H9 (cell line): ENCODE measurements at regions not wholly inside any gene's neighbourhood (a gene's known extent, or its start where the extent isn't known, plus 50 kb on each side); places are given as distances from the start of the nearest gene placed in this dataset.

Experiments used
- DNase-seq: peaks from one replicate; pipeline ENCODE4 v3.0.0-alpha.2; 2017
- H2AFZ ChIP-seq: one replicate; pipeline ENCODE4 v1.6.1; 2013; ENCODE audit warnings: mild to moderate bottlenecking, low read length, control low read depth, moderate library complexity
- H2AK5ac ChIP-seq: 2 replicates; pipeline ENCODE4 v1.6.1; 2013; ENCODE audit warnings: low read length, control low read depth, mixed read lengths; ENCODE audit not compliant: insufficient read length
- H2BK120ac ChIP-seq: one replicate; pipeline ENCODE4 v1.6.1; 2013; ENCODE audit warnings: low read depth, mild to moderate bottlenecking, low read length, control low read depth, inconsistent platforms; ENCODE audit not compliant: poor library complexity, severe bottlenecking
- H2BK12ac ChIP-seq: 2 replicates; pipeline ENCODE4 v1.6.1; 2013; ENCODE audit warnings: low read length, control low read depth, mixed read lengths, low read depth; ENCODE audit not compliant: insufficient read length
- H2BK15ac ChIP-seq: 2 replicates; pipeline ENCODE4 v1.6.1; 2013; ENCODE audit warnings: low read depth, low read length, control low read depth
- H2BK20ac ChIP-seq: one replicate; pipeline ENCODE4 v1.6.1; 2013; ENCODE audit warnings: low read depth, mild to moderate bottlenecking, low read length, control low read depth, inconsistent platforms; ENCODE audit not compliant: poor library complexity, severe bottlenecking
- H2BK5ac ChIP-seq: 2 replicates; pipeline ENCODE4 v1.6.1; 2013; ENCODE audit warnings: low read length, control low read depth, mixed read lengths; ENCODE audit not compliant: insufficient read length
- H3K14ac ChIP-seq: 2 replicates; pipeline ENCODE4 v1.6.1; 2013; ENCODE audit warnings: low read length, control low read depth; ENCODE audit not compliant: insufficient read depth
- H3K18ac ChIP-seq: 2 replicates; pipeline ENCODE4 v1.6.1; 2013; ENCODE audit warnings: low read depth, mild to moderate bottlenecking, mixed read lengths, low read length, control low read depth; ENCODE audit not compliant: insufficient read length
- H3K23ac ChIP-seq: 2 replicates; pipeline ENCODE4 v1.6.1; 2013; ENCODE audit warnings: low read length, control low read depth, mixed read lengths, low read depth; ENCODE audit not compliant: insufficient read length
- H3K23me2 ChIP-seq: 2 replicates; pipeline ENCODE4 v1.6.1; 2013; ENCODE audit warnings: low read depth, mild to moderate bottlenecking, mixed read lengths, low read length, control low read depth; ENCODE audit not compliant: insufficient read length, poor library complexity, severe bottlenecking
- H3K27ac ChIP-seq: 2 replicates; pipeline ENCODE4 v1.5.1; 2013; ENCODE audit warnings: low read length, control low read depth, mixed read lengths, low read depth; ENCODE audit not compliant: insufficient read length
- H3K27me3 ChIP-seq: 2 replicates; pipeline ENCODE4 v1.6.1; 2013; ENCODE audit warnings: low read length, control low read depth, inconsistent platforms; ENCODE audit not compliant: insufficient read depth
- H3K4ac ChIP-seq: 2 replicates; pipeline ENCODE4 v1.6.1; 2013; ENCODE audit warnings: low read depth, mild to moderate bottlenecking, control low read depth, inconsistent platforms, low read length, moderate library complexity
- H3K4me1 ChIP-seq: 2 replicates; pipeline ENCODE4 v1.6.1; 2013; ENCODE audit warnings: low read length, control low read depth, inconsistent platforms; ENCODE audit not compliant: insufficient read depth
- H3K4me2 ChIP-seq: 2 replicates; pipeline ENCODE4 v1.6.1; 2013; ENCODE audit warnings: low read length, control low read depth, mixed read lengths; ENCODE audit not compliant: insufficient read length, insufficient read depth
- H3K56ac ChIP-seq: 2 replicates; pipeline ENCODE4 v1.6.1; 2013; ENCODE audit warnings: low read depth, mild to moderate bottlenecking, mixed read lengths, low read length, control low read depth; ENCODE audit not compliant: insufficient read length
- H3K79me1 ChIP-seq: 2 replicates; pipeline ENCODE4 v1.6.1; 2013; ENCODE audit warnings: low read depth, mild to moderate bottlenecking, moderate library complexity, low read length, control low read depth, inconsistent platforms; ENCODE audit not compliant: insufficient read depth, poor library complexity, severe bottlenecking
- H3K79me2 ChIP-seq: 2 replicates; pipeline ENCODE4 v1.6.1; 2013; ENCODE audit warnings: low read length, control low read depth, inconsistent platforms; ENCODE audit not compliant: insufficient read depth
- H3K9ac ChIP-seq: 2 replicates; pipeline ENCODE4 v1.6.1; 2013; ENCODE audit warnings: low read length, control low read depth, mixed read lengths; ENCODE audit not compliant: insufficient read length; ENCODE audit errors: extremely low read depth
- H3K9me3 ChIP-seq: one replicate; pipeline ENCODE4 v1.6.1; 2013; ENCODE audit warnings: low read depth, low read length, inconsistent platforms; ENCODE audit not compliant: control insufficient read depth
- H3T11ph ChIP-seq: one replicate; pipeline ENCODE4 v1.6.1; 2013; ENCODE audit warnings: mild to moderate bottlenecking, low read length, control low read depth, inconsistent platforms
- H4K20me1 ChIP-seq: one replicate; pipeline ENCODE4 v1.6.1; 2013; ENCODE audit not compliant: control insufficient read depth, insufficient read length, insufficient read depth
- H4K5ac ChIP-seq: 2 replicates; pipeline ENCODE4 v1.6.1; 2013; ENCODE audit warnings: low read depth, mild to moderate bottlenecking, mixed read lengths, low read length, control low read depth; ENCODE audit not compliant: insufficient read length
- H4K8ac ChIP-seq: replicated peaks from 2 replicates; pipeline ENCODE4 v1.6.1; 2013; ENCODE audit warnings: low read length, control low read depth, mixed read lengths, low read depth; ENCODE audit not compliant: insufficient read length
- H4K91ac ChIP-seq: 2 replicates; pipeline ENCODE4 v1.6.1; 2013; ENCODE audit warnings: low read depth, mild to moderate bottlenecking, moderate library complexity, mixed read lengths, low read length, control low read depth; ENCODE audit not compliant: insufficient read length
- H3K27ac Mint-ChIP-seq, 3 experiments: 2 replicates in 2 of 3; 3 replicates in 1 of 3; pipeline ENCODE4 v1.8.0; 2020 to 2021; ENCODE audit warnings: mixed read lengths in 3 of 3, mild to moderate bottlenecking in 1 of 3, moderate library complexity in 1 of 3
- H3K27me3 Mint-ChIP-seq: 2 replicates; pipeline ENCODE4 v1.8.0; 2021; ENCODE audit warnings: low read depth, mild to moderate bottlenecking, moderate library complexity, mixed read lengths
- H3K36me3 Mint-ChIP-seq, 3 experiments: 2 replicates in 2 of 3; 3 replicates in 1 of 3; pipeline ENCODE4 v1.8.0; 2020 to 2021; ENCODE audit warnings: low read depth in 3 of 3, mixed read lengths in 3 of 3; ENCODE audit not compliant: insufficient read depth in 1 of 3
- H3K4me1 Mint-ChIP-seq, 2 experiments: 2 replicates each; pipeline ENCODE4 v1.8.0; 2020; ENCODE audit warnings: mixed read lengths in 2 of 2
- H3K4me3 Mint-ChIP-seq, 2 experiments: 2 replicates in 1 of 2; 3 replicates in 1 of 2; pipeline ENCODE4 v1.8.0; 2020 to 2021; ENCODE audit warnings: mild to moderate bottlenecking in 2 of 2, mixed read lengths in 2 of 2, moderate library complexity in 1 of 2
- H3K9me3 Mint-ChIP-seq, 2 experiments: 2 replicates in 1 of 2; 3 replicates in 1 of 2; pipeline ENCODE4 v1.8.0; 2020; ENCODE audit warnings: mild to moderate bottlenecking in 2 of 2, mixed read lengths in 2 of 2, moderate library complexity in 1 of 2
- CTCF ChIP-seq: fragments of 200-600 bp; sonication (generic); conservative IDR thresholded peaks from 3 replicates; pipeline ENCODE4 v1.8.0; 2021; ENCODE audit warnings: antibody characterized with exemption, mild to moderate bottlenecking

GRCh38 chr5:89989776-89990175, 419.8 kb downstream of the CETN3 start:
- no peaks in the 10 kb centered on the region for H3K27me3 ChIP-seq
- TF ChIP-seq CTCF, result no peak
- H3K18ac ChIP-seq, result no peak overlapping the region
- H3K23me2 ChIP-seq, result no peaks in the 10 kb centered on the region
- H2AK5ac ChIP-seq, result no peak overlapping the region
- no peak overlapping the region for H2BK120ac ChIP-seq
- Mint-ChIP-seq H3K9me3 (no peaks in the 10 kb centered on the region; a peak in 2 of 5 replicates), H3K4me1 (peaks cover 21 to 29% of the 10 kb centered on the region in 2 experiments), H3K36me3 (peaks cover 0 to 2% (median 2%) of the 10 kb centered on the region in 3 experiments; a peak in 1 of 7 replicates), H3K27ac (no peak overlapping the region; a peak in 1 of 7 replicates), H3K4me3 (no peak overlapping the region), H3K27me3 (no peaks in the 10 kb centered on the region)
- no peak overlapping the region for H4K8ac ChIP-seq
- no peak overlapping the region for H4K91ac ChIP-seq
- H3K23ac ChIP-seq, result no peak overlapping the region
- no peak overlapping the region for H2BK20ac ChIP-seq
- no peak overlapping the region for H3T11ph ChIP-seq
- peaks cover 6% of the 10 kb centered on the region; the same call in 1 of the 2 replicates for H3K4me1 ChIP-seq
- H3K9me3 ChIP-seq, result no peaks in the 10 kb centered on the region
- H3K79me2 ChIP-seq, result no peaks in the 10 kb centered on the region
- no peak overlapping the region for H4K5ac ChIP-seq
- no peak for DNase-seq
- no peak overlapping the region for H3K4me2 ChIP-seq
- H2BK15ac ChIP-seq, result no peak overlapping the region
- no peak overlapping the region for H3K14ac ChIP-seq
- no peaks in the 10 kb centered on the region for H3K79me1 ChIP-seq
- H3K56ac ChIP-seq, result no peak overlapping the region
- H3K9ac ChIP-seq, result no peak overlapping the region
- H3K27ac ChIP-seq, result no peak overlapping the region
- no peak overlapping the region for H2BK12ac ChIP-seq
- no peaks in the 10 kb centered on the region for H4K20me1 ChIP-seq
- no peak overlapping the region for H2BK5ac ChIP-seq
- no peak overlapping the region for H2AFZ ChIP-seq
- no peak overlapping the region for H3K4ac ChIP-seq
